SK-N-SH (cell line): ENCODE measurements at regions not wholly inside any gene's neighbourhood (a gene's known extent, or its start where the extent isn't known, plus 50 kb on each side); places are given as distances from the start of the nearest gene placed in this dataset.

Experiments used
- CTCF ChIA-PET: fragments of 300-600, 350-600 bp; formaldehyde crosslinking; extraction: SDS; loops from one replicate; lab custom pipeline; 2021; lab: Yijun Ruan, JAX
- POLR2A ChIA-PET: fragments of 350-600 bp; sonication (Branson Sonifier 250); formaldehyde crosslinking; extraction: SDS; loops from one replicate; lab custom pipeline; 2020; ENCODE audit warnings: antibody characterized with exemption, inconsistent platforms; lab: Yijun Ruan, JAX
- DNase-seq: peaks from one replicate; pipeline ENCODE4 v3.0.0; 2012
- H2AFZ ChIP-seq: fragments of 200-600 bp; sonication (generic); 2 replicates; pipeline ENCODE4 v1.8.1; 2016; ENCODE audit warnings: antibody characterized with exemption, mild to moderate bottlenecking, low read depth
- H3F3A ChIP-seq: fragments of 200-600 bp; sonication (generic); replicated peaks from 2 replicates; pipeline ENCODE3; 2016; ENCODE audit warnings: antibody characterized with exemption, mild to moderate bottlenecking; ENCODE audit not compliant: insufficient read depth
- H3K27ac ChIP-seq, 2 experiments: fragments of 200-500 bp in 1 of 2; fragments of 200-600 bp in 1 of 2; sonication (Bioruptor generic) in 1 of 2; sonication (generic), shearing (Covaris generic) in 1 of 2; 2 replicates each; pipeline versions ENCODE4 v1.5.1 to v1.6.1; 2014 to 2016; ENCODE audit warnings: low read depth in 2 of 2, inconsistent platforms in 1 of 2, low read length in 1 of 2, mild to moderate bottlenecking in 1 of 2, mixed read lengths in 1 of 2
- H3K27me3 ChIP-seq: fragments of 200-600 bp; sonication (generic), shearing (Covaris generic); 2 replicates; pipeline ENCODE4 v1.6.1; 2016; ENCODE audit warnings: mixed run types; ENCODE audit not compliant: insufficient read depth
- H3K36me3 ChIP-seq, 2 experiments: fragments of 200-500 bp in 1 of 2; fragments of 200-600 bp in 1 of 2; sonication (Bioruptor generic) in 1 of 2; sonication (generic) in 1 of 2; replicated peaks in 1 of 2; 2 replicates each; pipeline versions ENCODE3 to v1.5.1; 2014 to 2016; ENCODE audit warnings: low read length in 1 of 2, mild to moderate bottlenecking in 1 of 2; ENCODE audit not compliant: insufficient read depth in 2 of 2, control insufficient read depth in 1 of 2
- H3K4me1 ChIP-seq, 2 experiments: fragments of 200-500 bp in 1 of 2; fragments of 200-600 bp in 1 of 2; sonication (Bioruptor generic) in 1 of 2; sonication (generic), shearing (Covaris generic) in 1 of 2; 2 replicates each; pipeline versions ENCODE4 v1.5.1 to v1.6.1; 2014 to 2016; ENCODE audit warnings: low read depth in 1 of 2, low read length in 1 of 2, mixed run types in 1 of 2; ENCODE audit not compliant: insufficient read depth in 2 of 2, control insufficient read depth in 1 of 2
- H3K4me2 ChIP-seq: fragments of 200-600 bp; sonication (generic), shearing (Covaris generic); 2 replicates; pipeline ENCODE4 v1.6.1; 2017; ENCODE audit warnings: mixed run types
- H3K4me3 ChIP-seq, 2 experiments: fragments of 200-500 bp in 1 of 2; fragments of 200-600 bp in 1 of 2; sonication (Bioruptor generic) in 1 of 2; sonication (generic), shearing (Covaris generic) in 1 of 2; 2 replicates each; pipeline versions ENCODE4 v1.5.1 to v1.8.1; 2014 to 2016; ENCODE audit warnings: low read depth in 2 of 2, inconsistent platforms in 1 of 2, low read length in 1 of 2, mild to moderate bottlenecking in 1 of 2, mixed read lengths in 1 of 2, moderate library complexity in 1 of 2
- H3K79me2 ChIP-seq: fragments of 200-600 bp; sonication (generic); 2 replicates; pipeline ENCODE4 v1.8.1; 2017; ENCODE audit warnings: mild to moderate bottlenecking; ENCODE audit not compliant: insufficient read depth
- H3K9ac ChIP-seq: fragments of 200-600 bp; sonication (generic); 2 replicates; pipeline ENCODE4 v1.6.1; 2017; ENCODE audit warnings: mixed run types
- H3K9me2 ChIP-seq: fragments of 200-600 bp; sonication (generic); 2 replicates; pipeline ENCODE4 v1.6.1; 2017; ENCODE audit warnings: mixed run types
- H3K9me3 ChIP-seq: fragments of 200-600 bp; sonication (generic); 2 replicates; pipeline ENCODE4 v1.6.1; 2017; ENCODE audit warnings: mixed run types, mild to moderate bottlenecking, moderate library complexity
- H4K20me1 ChIP-seq: fragments of 200-600 bp; sonication (generic); 2 replicates; pipeline ENCODE4 v1.6.1; 2017; ENCODE audit warnings: mild to moderate bottlenecking, mixed run types; ENCODE audit not compliant: insufficient read depth
- CTCF ChIP-seq: fragments of 200-600 bp; sonication (generic); IDR thresholded peaks from 2 replicates; pipeline ENCODE4 v1.6.1; 2017; ENCODE audit warnings: antibody characterized with exemption, mild to moderate bottlenecking, moderate library complexity
- EZH2phosphoT487 ChIP-seq: fragments of 200-600 bp; sonication (generic); IDR thresholded peaks from 2 replicates; pipeline ENCODE4 v1.6.1; 2017; ENCODE audit warnings: low read depth, mixed run types, mild to moderate bottlenecking, antibody characterized with exemption, moderate library complexity, borderline replicate concordance
- FOSL2 ChIP-seq: IDR thresholded peaks from 2 replicates; pipeline ENCODE4 v1.4.0; 2012; ENCODE audit warnings: low read depth, mild to moderate bottlenecking, moderate library complexity, borderline replicate concordance
- FOXJ3 ChIP-seq: sonication (generic); formaldehyde crosslinking; IDR thresholded peaks from 2 replicates; pipeline ENCODE4 v1.5.1; 2020; ENCODE audit warnings: mild to moderate bottlenecking, missing genetic modification reagents
- FOXM1 ChIP-seq: IDR thresholded peaks from 2 replicates; pipeline ENCODE4 v1.4.0; 2012; ENCODE audit warnings: low read depth, mild to moderate bottlenecking
- GATA2 ChIP-seq: sonication (generic); formaldehyde crosslinking; IDR thresholded peaks from 2 replicates; pipeline ENCODE4 v1.5.0; 2020; ENCODE audit warnings: mild to moderate bottlenecking, missing genetic modification reagents
- MAX ChIP-seq: IDR thresholded peaks from 2 replicates; pipeline ENCODE4 v1.4.0; 2012; ENCODE audit warnings: low read depth
- MXI1 ChIP-seq: IDR thresholded peaks from 2 replicates; pipeline ENCODE4 v1.6.1; 2012; ENCODE audit warnings: mild to moderate bottlenecking, low read depth, low read length, improper control_type of control experiment
- NFIC ChIP-seq: IDR thresholded peaks from 2 replicates; pipeline ENCODE4 v1.4.0; 2012; ENCODE audit warnings: borderline replicate concordance
- RFX5 ChIP-seq: IDR thresholded peaks from 2 replicates; pipeline ENCODE4 v1.6.1; 2012; ENCODE audit warnings: mild to moderate bottlenecking, improper control_type of control experiment, low read length
- TAF1 ChIP-seq: IDR thresholded peaks from 2 replicates; pipeline ENCODE4 v1.6.1; 2012; ENCODE audit warnings: low read depth, mild to moderate bottlenecking, low read length, moderate library complexity, borderline replicate concordance
- USF2 ChIP-seq: fragments of 150-350 bp; IDR thresholded peaks from 2 replicates; pipeline ENCODE4 v1.6.1; 2017; ENCODE audit warnings: antibody characterized with exemption, low read length, low read depth, borderline replicate concordance
- YY1 ChIP-seq: IDR thresholded peaks from 2 replicates; pipeline ENCODE4 v1.4.0; 2012; ENCODE audit warnings: low read depth, mild to moderate bottlenecking
- ZBTB33 ChIP-seq: IDR thresholded peaks from 2 replicates; pipeline ENCODE4 v1.4.0; 2012; ENCODE audit warnings: low read depth, borderline replicate concordance
- WGBS: methylation state at CpG from one replicate; pipeline ENCODE4 v1.1.6; 2017; ENCODE audit warnings: low lambda C conversion rate; 5-methylcytosine and 5-hydroxymethylcytosine counted together
- TF ChIP-seq, protein P1 (sequence below): IDR thresholded peaks from 2 replicates; pipeline ENCODE4 v1.6.1; 2012; ENCODE audit warnings: mild to moderate bottlenecking, low read depth, low read length, moderate library complexity
- TF ChIP-seq, protein P2 (sequence below): fragments of 150-350 bp; IDR thresholded peaks from 2 replicates; pipeline ENCODE4 v1.6.1; 2016; ENCODE audit warnings: mild to moderate bottlenecking, low read depth, low read length

- DNase-seq: no peak
- H3K4me3 ChIP-seq: no peak overlapping the region
- no peaks in the 10 kb centered on the region for H3K27me3 ChIP-seq
- H3F3A ChIP-seq: no peaks in the 10 kb centered on the region
- no peaks in the 10 kb centered on the region for H3K9me2 ChIP-seq
- no peaks in the 10 kb centered on the region for H3K36me3 ChIP-seq
- WGBS: 47% methylated on average over 1 of the region's 1 CpG
- POLR2A ChIA-PET: no interaction called here
- H3K4me1 ChIP-seq: no peaks in the 10 kb centered on the region
- TF ChIP-seq FOXJ3: no peak
- no peak for TF ChIP-seq FOSL2
- TF ChIP-seq MXI1: no peak
- no peak for TF ChIP-seq FOXM1
- no peak for TF ChIP-seq TAF1
- TF ChIP-seq, protein P1, sequence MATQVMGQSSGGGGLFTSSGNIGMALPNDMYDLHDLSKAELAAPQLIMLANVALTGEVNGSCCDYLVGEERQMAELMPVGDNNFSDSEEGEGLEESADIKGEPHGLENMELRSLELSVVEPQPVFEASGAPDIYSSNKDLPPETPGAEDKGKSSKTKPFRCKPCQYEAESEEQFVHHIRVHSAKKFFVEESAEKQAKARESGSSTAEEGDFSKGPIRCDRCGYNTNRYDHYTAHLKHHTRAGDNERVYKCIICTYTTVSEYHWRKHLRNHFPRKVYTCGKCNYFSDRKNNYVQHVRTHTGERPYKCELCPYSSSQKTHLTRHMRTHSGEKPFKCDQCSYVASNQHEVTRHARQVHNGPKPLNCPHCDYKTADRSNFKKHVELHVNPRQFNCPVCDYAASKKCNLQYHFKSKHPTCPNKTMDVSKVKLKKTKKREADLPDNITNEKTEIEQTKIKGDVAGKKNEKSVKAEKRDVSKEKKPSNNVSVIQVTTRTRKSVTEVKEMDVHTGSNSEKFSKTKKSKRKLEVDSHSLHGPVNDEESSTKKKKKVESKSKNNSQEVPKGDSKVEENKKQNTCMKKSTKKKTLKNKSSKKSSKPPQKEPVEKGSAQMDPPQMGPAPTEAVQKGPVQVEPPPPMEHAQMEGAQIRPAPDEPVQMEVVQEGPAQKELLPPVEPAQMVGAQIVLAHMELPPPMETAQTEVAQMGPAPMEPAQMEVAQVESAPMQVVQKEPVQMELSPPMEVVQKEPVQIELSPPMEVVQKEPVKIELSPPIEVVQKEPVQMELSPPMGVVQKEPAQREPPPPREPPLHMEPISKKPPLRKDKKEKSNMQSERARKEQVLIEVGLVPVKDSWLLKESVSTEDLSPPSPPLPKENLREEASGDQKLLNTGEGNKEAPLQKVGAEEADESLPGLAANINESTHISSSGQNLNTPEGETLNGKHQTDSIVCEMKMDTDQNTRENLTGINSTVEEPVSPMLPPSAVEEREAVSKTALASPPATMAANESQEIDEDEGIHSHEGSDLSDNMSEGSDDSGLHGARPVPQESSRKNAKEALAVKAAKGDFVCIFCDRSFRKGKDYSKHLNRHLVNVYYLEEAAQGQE: no peak
- TF ChIP-seq EZH2phosphoT487: no peak
- TF ChIP-seq GATA2: no peak
- no peak for TF ChIP-seq USF2
- no peak for TF ChIP-seq YY1
- TF ChIP-seq RFX5: no peak
- no peak for TF ChIP-seq NFIC
- TF ChIP-seq CTCF: no peak
- TF ChIP-seq MAX: no peak
- TF ChIP-seq, protein P2, sequence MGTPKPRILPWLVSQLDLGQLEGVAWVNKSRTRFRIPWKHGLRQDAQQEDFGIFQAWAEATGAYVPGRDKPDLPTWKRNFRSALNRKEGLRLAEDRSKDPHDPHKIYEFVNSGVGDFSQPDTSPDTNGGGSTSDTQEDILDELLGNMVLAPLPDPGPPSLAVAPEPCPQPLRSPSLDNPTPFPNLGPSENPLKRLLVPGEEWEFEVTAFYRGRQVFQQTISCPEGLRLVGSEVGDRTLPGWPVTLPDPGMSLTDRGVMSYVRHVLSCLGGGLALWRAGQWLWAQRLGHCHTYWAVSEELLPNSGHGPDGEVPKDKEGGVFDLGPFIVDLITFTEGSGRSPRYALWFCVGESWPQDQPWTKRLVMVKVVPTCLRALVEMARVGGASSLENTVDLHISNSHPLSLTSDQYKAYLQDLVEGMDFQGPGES: no peak
- no peak for TF ChIP-seq ZBTB33
- CTCF ChIA-PET: no interaction called here
- H3K79me2 ChIP-seq: no peaks in the 10 kb centered on the region
- no peak overlapping the region for H3K4me2 ChIP-seq
- no peak overlapping the region for H2AFZ ChIP-seq
- H3K9ac ChIP-seq: no peak overlapping the region
- H4K20me1 ChIP-seq: no peaks in the 10 kb centered on the region
- no peak overlapping the region for H3K27ac ChIP-seq
- no peaks in the 10 kb centered on the region for H3K9me3 ChIP-seq
These were observed 250.2 kb downstream of the BUB3 start for GRCh38 chr10:123404357-123404756.
